KBM-7 (cell line): ENCODE measurements at regions not wholly inside any gene's neighbourhood (a gene's known extent, or its start where the extent isn't known, plus 50 kb on each side); places are given as distances from the start of the nearest gene placed in this dataset.

Source experiments
- DNase-seq: peaks from one replicate; pipeline ENCODE4 v3.0.0-alpha.2; 2015
- in situ Hi-C: fragments of 300-500 bp; cut with MboI; formaldehyde crosslinking; loops from 2 replicates; pipeline ENCODE4 v1.14.3; 2020; ENCODE audit warnings: low sequenced_read_pairs, low pct_unique_long_range_greater_than_20kb, mixed read lengths

DNA sequence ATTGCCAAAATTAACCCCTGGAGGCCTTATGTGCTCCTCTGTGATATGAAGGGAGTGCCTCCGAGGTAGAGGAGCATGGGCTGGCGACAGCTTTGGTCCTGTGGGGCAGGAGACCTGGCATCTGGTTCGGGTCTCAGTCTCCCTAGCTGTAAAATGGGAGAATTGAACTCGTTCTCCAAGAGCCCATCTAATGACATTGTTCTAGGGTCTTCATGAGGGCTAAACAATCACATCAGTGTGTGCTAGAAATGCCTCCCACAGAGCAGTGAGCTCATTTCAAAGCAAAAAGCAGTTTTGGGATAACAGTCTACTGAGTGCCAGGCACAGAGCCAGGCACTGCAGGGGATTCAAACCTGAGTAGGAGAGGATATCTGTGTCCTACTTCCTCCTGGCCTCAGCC lies 248.0 kb downstream of the RPS24 start:
- no peak for DNase-seq
- in situ Hi-C loops: no loop called here

DNA sequence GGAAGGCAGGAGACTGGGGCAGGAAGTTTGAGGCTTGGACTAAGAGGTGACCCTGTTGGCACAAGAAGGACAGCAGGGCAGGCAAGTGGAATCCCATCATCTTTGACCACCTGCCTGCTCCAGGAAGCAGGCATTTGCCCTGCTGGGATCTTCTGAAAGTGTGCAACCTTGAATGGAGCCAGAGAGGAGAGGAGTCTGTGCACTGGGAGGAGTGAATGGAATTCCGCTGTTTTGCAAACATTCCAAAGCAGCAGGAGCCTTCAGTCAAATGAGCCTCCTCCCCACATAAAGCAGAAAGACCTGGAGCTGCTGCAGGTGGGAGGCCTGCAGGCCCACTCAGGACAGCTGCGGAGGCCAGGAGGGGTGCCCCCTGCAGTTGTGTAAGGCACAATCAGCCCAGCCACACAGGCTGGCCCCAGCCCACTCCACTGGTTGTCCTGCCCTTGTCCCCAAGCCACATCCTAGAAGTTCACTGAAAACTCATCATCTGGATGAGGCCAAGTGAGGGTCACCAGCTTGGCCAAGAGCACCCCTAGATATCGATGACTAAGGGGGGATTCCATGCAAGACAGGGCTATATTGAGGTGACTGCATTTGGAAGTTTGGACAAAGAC lies 249.5 kb downstream of the RPS24 start:
- in situ Hi-C loops: no loop called here
- DNase-seq: no peak

DNA sequence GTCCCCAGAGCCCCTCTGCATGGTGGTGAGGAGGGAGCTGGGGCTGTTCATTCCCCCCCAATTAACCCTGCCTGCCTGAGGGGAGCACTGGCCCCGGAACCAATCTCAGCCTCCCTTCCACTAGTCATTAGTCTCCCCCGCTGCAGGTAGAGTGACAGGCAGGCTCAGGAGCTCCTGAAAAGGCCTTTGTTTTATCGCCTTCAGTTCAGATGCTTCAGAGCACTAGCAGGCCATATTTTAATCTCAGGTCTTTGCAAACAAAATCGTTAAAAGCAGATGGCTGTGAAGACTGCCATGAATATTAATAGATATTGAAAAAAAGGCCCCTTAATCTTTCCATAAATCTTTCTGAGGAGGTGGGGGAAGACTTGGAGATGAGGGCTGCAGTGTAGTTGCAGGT lies 250.7 kb downstream of the RPS24 start:
- DNase-seq: no peak
- in situ Hi-C loops: no loop called here

DNA sequence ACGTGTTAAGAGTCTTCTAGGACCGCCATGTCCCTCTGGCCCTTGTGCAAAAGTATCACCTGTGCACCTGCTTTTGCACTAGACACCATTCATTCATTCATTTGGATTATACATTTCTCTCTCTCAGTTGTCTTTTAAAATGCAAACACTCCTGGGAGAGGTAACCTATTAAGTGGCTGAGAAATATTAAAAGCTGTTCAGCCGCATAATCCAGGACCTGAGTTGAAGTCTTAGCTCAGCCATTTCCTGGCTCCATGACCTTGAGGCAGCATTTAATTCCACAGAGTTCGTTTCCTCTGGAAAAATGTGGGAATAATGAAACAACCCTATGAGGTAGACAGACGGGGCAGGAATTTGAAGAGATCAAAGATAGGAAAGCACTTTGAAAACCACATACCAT lies 251.6 kb downstream of the RPS24 start:
- DNase-seq: no peak
- in situ Hi-C loops: no loop called here

DNA sequence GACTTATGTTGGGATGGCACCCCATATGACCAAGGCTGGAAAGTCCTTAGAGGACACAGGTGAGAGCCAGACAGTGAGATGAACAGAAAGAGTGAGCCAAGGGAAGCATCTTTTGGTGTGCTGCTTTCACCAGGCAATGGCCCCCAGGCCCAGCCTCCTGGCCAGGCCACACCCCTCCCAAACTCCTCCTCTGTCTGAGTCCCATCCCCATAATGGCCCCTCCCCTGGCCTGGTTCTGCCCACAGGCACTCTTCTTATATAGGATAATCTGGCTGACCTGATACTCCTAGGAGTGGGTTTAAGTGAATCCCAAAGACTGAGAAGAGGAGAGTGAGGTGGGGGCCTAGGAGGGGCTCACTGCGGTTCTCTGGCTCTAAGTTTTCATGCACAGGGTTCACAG lies 252.5 kb downstream of the RPS24 start:
- no peak for DNase-seq
- in situ Hi-C loops: no loop called here

DNA sequence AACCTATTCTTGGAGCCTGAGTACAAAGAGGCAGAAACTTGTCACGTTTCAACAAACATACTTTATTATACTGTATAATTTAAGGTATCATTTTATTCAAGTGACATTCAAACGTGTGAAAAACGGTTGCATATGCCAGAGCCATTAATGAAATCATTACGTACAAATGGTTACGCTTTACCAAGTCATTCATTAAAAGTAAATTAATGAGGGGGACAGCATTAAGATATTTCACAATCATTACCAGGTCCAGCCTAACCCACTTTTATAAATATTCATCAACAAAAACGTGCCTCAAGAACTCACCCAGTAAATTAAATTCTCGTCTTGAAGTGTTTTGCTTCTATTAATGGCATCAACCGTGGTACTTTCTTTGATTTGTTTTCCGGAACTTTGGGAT lies 253.0 kb downstream of the RPS24 start:
- in situ Hi-C loops: no loop called here
- no peak for DNase-seq

DNA sequence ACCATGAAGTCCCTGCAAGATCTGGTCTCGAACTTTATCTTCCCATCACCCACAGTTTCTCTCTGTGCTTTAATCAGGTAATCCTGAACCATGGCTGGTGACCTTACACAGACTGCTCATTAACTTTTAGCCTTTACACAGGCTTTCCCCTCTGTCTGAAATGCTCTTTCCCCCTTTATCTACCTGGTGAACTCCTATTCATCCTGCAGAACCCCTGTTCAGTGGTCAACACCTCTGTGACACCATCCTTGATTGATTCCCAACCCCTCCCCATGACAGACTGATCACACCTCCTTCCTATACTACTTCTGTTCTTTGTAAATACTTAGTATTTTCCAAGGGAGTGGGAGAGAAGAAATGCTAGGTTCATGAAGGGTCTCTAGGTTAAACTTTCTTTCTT lies 254.0 kb downstream of the RPS24 start:
- no peak for DNase-seq
- in situ Hi-C loops: no loop called here

DNA sequence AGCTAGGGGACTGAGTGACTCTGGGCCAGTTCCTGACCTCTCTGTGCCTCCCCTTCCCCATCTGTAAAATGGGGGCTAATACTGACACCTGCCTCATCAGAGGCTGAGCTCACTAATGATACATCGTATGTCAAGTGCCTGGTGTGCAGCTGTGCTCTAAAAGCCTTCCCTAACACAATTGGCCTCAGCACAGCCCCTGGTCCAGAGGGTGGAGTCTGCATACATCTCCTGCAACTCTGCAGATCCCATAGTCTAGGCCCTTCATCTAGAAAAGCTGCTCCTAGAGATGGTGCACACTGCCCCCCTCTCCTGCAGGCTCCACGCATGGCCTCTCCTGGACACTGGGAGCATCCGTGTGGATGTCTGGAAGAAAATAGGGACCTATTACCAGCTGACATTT lies 255.0 kb downstream of the RPS24 start:
- in situ Hi-C loops: no loop called here
- no peak for DNase-seq

DNA sequence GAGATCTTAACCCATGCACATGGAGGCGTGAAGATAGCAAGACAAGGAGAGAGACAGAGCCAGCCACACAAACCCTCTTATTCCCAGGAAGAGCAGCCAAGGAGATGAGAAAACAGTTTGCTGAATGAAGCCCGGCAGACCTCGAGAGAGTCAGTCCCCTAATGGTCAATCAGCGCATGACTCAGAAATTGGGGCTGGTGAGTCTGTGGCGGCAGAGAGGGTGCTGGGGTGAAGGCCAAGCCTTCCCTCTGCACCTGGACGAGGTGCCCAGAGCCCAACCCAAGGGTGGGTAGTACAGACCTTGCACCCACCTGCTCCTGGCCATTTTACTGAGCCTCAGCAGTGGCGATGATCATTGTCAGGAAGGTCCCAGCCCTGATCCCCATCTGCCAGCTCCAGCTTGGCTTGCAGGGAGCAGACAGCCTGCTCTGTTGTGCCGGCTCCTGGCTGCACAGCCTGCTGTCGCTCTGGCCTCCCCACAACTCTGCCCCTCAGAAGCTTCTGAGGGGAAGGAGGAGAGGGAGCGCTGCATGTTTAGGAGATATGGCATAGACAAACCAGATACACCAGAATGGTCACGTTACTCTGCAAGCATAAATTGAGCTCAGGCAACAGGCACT lies 256.6 kb downstream of the RPS24 start:
- in situ Hi-C loops: no loop called here
- DNase-seq: no peak

DNA sequence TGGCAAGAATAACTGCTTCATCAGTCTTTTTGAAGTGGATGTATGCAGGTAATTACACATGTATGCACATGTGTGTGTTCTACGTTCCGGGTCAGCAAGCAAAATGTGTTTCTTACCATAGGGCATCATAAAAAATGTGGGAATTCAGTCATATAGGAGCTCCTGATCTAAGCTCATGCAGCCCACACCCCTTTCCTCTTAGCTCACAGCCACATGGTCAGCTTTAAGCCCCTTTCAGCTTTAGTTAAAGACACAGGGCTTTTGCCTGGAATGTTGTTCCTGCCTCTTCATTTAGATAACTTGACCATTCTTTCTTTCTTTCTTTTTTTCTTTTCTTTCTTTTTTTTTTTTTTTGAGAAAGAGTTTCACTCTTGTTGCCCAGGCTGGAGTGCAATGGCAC lies 258.1 kb downstream of the RPS24 start:
- no peak for DNase-seq
- in situ Hi-C loops: no loop called here

DNA sequence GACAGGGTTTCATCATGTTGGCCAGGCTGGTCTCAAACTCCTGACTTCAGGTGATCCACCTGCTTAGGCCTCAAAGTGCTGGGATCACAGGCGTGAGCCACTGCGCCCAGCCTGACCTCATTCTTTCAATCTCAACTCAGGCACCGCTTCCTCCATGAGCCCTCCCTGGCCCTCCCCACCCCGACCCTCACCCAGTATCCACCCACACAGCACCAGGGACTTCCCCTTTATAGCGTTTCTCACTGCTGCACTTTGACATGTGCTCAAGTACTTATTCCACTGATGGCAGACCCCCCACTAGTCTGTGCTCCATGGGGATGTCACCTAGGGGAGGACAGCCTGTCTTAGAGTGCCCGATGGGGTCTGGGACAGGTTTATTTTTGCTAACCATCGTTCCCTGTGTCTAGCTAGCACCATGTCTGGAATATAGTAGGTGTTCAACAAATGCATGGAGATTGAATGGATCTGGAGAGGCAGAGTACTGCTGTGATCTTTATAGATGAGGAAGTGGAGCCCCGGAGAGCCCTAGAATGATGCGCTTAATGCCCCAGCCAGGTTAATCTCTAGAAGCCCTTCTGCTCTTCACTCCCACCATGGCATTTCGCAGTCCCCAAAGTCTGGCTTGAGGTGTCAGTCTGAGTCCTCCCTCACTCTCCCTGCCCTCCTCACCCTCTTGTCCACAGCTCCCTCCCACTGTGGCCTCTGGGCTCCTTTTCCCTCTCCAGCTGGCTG lies 258.8 kb downstream of the RPS24 start:
- in situ Hi-C loops: no loop called here
- peak; percentile 70 for DNase-seq

DNA sequence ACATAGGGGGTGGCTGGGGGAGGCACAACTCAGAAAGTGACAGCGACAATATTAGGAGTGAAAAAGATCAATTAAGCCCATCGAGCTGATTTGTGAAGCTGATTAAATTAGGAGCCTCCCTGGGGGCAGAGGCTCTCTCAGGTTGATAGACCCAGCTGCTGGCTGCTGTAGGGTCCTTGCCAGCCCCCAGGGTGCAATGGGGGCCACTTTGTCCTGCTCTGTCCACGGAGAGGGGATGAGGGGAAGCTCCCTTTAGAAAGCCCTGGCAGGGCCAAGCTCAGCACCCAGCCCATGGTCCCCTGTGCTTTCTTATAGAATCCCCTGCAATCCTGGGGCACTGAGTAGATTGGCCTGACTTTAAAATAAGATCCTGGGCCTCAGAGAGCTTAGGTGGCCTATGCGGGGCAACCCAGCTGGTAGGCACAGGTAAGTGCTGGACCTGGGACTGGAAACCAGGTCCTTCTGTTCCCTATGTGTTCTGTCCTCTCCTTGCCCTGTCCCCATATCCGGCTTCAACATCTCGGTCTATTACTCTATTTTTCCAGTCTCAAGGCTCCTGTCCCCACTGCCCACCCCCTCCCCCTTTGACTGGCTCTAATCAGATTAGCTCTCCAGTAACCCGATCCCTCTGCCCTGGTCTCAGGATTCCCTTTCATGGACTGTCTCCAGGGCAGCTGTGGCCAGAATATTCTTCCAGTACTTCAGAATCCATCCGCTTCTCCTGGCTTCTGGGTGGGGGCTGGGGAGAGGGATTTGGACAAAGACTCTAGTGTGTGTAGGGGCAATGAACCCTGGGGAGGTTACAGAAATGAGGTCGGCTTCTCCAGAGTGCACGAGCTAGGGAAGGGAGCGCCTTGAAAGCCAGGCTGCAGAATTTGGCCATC lies 259.6 kb downstream of the RPS24 start:
- in situ Hi-C loops: no loop called here
- DNase-seq: no peak

DNA sequence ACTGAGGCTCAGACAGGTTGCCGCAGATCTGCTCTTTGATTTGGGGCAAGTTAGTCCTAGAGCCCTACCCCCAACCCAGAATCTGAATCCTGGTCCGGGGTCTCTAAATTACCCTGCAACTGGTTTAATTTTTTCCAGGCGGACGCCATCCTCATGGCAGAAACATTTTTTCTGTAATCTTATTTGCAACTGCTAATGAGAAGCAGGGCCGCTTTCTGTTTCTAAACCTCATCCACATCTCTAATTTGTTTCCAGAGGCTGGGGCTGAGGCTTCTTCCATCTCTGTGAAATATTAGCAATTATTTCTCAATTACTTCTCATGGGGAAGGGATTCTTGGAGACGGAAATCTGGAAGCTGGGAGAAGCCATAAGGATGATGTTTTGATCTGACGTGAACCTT lies 261.6 kb downstream of the RPS24 start:
- in situ Hi-C loops: no loop called here
- no peak for DNase-seq

DNA sequence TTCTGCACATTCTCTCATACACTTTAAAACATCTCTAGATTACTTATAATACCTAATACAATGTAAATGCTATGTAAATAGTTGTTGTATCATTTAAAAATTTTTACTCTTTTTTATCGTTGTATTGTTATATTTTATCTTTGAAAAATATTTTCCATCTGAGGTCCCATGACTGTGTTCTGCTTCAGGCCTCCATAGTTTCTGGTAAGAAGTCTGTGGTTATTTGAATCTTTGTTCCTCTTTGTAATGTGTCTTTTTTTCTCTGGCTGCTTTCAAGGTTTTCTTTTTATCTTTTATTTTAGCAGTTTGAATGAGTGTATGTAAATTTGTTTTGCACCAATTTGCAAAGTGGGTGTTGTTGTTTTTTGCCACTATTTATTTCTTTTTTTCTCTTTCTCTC lies 263.1 kb downstream of the RPS24 start:
- in situ Hi-C loops: no loop called here
- DNase-seq: peak; percentile 34

DNA sequence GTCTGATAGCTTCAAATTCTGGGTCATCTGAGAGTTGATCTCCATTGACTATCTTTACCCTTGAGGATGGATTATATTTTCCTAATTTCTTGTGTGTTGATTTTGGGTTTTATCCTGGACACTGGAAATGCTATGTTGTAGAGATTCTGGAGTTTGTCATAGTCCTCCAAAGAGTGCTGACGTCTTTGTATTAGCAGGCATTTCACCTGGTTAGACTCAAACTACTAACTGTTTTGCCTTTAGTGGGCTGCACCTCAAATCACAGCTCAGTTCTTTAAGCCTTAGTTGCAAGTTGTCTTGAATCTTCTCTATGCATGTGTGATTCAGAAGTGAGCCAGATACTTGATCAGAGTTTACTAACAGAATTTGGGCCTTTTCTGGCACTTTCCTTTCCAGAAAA lies 264.3 kb downstream of the RPS24 start:
- no peak for DNase-seq
- in situ Hi-C loops: no loop called here

DNA sequence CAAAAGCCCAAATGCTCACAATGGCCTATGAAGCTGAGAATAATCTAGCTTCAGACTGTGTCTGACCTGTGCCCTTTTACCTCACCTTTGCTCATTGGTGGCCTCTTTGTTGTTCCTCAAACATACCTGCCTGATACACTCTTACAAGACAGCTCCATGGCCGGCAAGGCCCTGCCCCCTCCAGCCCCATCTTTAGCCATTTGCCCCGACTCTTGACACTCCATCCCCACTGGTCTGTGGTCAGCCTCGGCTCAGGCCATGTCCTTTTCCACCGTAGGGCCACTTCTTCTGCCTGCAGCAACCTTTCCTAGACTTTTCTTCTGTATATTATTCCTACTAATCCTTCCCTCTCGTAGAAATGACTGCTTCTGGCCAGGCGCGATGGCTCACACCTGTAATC lies 265.2 kb downstream of the RPS24 start:
- DNase-seq: no peak
- in situ Hi-C loops: no loop called here

DNA sequence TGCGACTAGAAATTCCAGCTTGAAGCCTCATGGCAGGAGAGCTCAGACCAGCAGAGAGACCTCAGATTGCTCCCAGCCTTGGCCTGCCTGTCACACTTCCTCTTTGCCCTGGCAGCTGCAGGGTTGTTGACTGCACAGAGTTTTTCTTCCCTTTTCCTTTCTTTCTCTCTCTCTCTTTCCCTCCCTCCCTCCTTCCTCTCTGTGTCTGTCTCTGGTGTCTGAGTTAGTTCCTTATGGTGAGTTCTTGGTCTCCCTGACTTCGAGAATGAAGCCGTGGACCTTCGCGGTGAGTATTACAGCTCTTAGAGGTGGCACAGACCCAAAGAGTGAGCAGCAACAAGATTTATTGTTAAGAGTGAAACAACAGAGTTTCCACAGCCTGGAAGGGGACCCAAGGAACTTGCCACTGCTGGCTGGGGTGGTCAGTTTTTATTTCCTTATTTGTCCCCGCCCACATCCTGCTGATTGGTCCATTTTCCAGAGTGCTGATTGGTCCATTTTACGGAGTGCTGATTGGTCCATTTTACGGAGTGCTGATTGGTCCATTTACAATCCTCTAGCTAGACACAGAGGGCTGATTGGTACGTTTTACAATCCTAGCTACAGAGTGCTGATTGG lies 266.3 kb downstream of the RPS24 start:
- in situ Hi-C loops: no loop called here
- peak; percentile 90 for DNase-seq

DNA sequence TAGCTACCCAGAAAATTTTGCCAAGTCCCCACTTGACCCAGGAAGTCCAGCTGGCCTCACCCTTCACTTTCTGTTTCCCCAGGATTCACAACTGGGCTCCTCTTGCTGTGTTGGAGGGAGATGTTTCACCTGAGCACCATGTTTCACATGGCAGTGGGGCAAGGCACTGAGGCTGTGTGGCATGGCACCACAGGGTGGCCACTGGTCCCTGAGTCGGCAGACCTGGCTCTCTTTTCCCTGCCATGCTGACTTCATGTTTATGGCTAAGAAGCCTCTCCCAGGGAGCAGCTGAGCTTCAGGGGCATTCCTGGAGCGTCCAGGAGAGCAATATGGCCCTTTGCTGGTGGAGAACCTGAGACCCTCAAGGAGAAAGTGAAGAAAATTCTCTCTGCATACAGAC lies 266.9 kb downstream of the RPS24 start:
- in situ Hi-C loops: no loop called here
- no peak for DNase-seq

DNA sequence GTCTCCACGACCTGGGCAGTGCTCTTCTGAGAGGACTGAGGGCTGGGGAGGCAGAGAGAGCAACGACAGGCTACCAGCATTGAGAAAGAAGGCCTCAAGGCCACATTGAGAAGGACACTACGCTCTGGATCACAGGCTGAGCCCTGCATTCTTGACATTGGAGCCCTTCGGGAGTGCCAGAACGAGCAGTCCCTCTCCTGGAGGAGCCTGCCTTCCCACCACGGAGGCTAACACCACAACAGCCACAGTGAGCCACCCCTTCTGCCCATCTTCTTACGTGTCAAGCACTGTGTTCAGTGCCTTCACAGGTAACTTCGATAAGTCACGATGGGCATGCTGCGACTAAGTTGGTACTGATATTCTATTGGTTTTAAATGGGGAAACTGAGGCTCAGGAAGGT lies 267.8 kb downstream of the RPS24 start:
- DNase-seq: no peak
- in situ Hi-C loops: no loop called here
